IMR-90 (cell line): ENCODE measurements at regions not wholly inside any gene's neighbourhood (a gene's known extent, or its start where the extent isn't known, plus 50 kb on each side); places are given as distances from the start of the nearest gene placed in this dataset.

Source experiments
- ATAC-seq: fragments of 200-7000 bp; cut with Tn5 transposase; 2 replicates; pipeline ENCODE4 v1.9.1; 2020; ENCODE audit warnings: low read depth, mild to moderate bottlenecking, moderate library complexity
- BruUV-seq: library from RNA; stranded (reverse); fragments of 400-500 nt; replicated peaks from 2 replicates; lab custom pipeline; 2021; lab: Mats Ljungman, UMichigan
- CTCF ChIA-PET: fragments of 300-600 bp; formaldehyde crosslinking; extraction: SDS; loops from one replicate; lab custom pipeline; 2021; ENCODE audit warnings: antibody characterized with exemption; lab: Yijun Ruan, JAX
- POLR2A ChIA-PET: fragments of 300-600 bp; sonication (Branson Sonifier 250); formaldehyde crosslinking; loops from one replicate; lab custom pipeline; 2022; ENCODE audit warnings: antibody characterized with exemption; ENCODE audit not compliant: unreplicated experiment; lab: Charles Lee
- DNase-seq: peaks from one replicate; pipeline ENCODE4 v3.0.0; 2013
- H2AFZ ChIP-seq: replicated peaks from 2 replicates; pipeline ENCODE3; 2013; ENCODE audit warnings: low read length, mild to moderate bottlenecking; ENCODE audit not compliant: poor library complexity
- H2AK5ac ChIP-seq: 2 replicates; pipeline ENCODE4 v1.6.1; 2013; ENCODE audit warnings: low read depth, low read length, inconsistent platforms
- H2AK9ac ChIP-seq: replicated peaks from 2 replicates; pipeline ENCODE3; 2013; ENCODE audit warnings: mild to moderate bottlenecking, low read depth, low read length, moderate library complexity; ENCODE audit not compliant: poor library complexity
- H2BK120ac ChIP-seq: 2 replicates; pipeline ENCODE4 v1.6.1; 2013; ENCODE audit warnings: low read depth, low read length, inconsistent platforms
- H2BK15ac ChIP-seq: 3 replicates; pipeline ENCODE4 v1.6.1; 2013; ENCODE audit warnings: low read depth, low read length, inconsistent platforms
- H2BK20ac ChIP-seq: 2 replicates; pipeline ENCODE4 v1.6.1; 2013; ENCODE audit warnings: low read depth, mild to moderate bottlenecking, inconsistent platforms, low read length, moderate library complexity
- H2BK5ac ChIP-seq: 2 replicates; pipeline ENCODE4 v1.6.1; 2013; ENCODE audit warnings: mild to moderate bottlenecking, low read depth, low read length, inconsistent platforms; ENCODE audit not compliant: poor library complexity, severe bottlenecking
- H3K14ac ChIP-seq: replicated peaks from 2 replicates; pipeline ENCODE4 v1.6.1; 2013; ENCODE audit warnings: low read depth, low read length, inconsistent platforms
- H3K18ac ChIP-seq: 2 replicates; pipeline ENCODE4 v1.6.1; 2013; ENCODE audit warnings: low read depth, low read length, control low read depth
- H3K23ac ChIP-seq: 2 replicates; pipeline ENCODE4 v1.6.1; 2013; ENCODE audit warnings: low read depth, low read length, inconsistent platforms
- H3K27ac ChIP-seq: 2 replicates; pipeline ENCODE4 v1.5.1; 2013; ENCODE audit warnings: mild to moderate bottlenecking, control low read depth, low read length; ENCODE audit not compliant: insufficient read depth
- H3K27me3 ChIP-seq: 2 replicates; pipeline ENCODE4 v1.6.1; 2013; ENCODE audit warnings: low read length; ENCODE audit not compliant: control insufficient read depth, insufficient read depth
- H3K36me3 ChIP-seq: 2 replicates; pipeline ENCODE4 v1.6.1; 2013; ENCODE audit warnings: low read length, mixed read lengths; ENCODE audit not compliant: control insufficient read depth, insufficient read depth
- H3K4ac ChIP-seq: 2 replicates; pipeline ENCODE4 v1.6.1; 2013; ENCODE audit warnings: low read depth, low read length, inconsistent platforms
- H3K4me1 ChIP-seq: 2 replicates; pipeline ENCODE4 v1.6.1; 2013; ENCODE audit warnings: low read length, mixed read lengths; ENCODE audit not compliant: control insufficient read depth, insufficient read depth
- H3K4me2 ChIP-seq: 2 replicates; pipeline ENCODE4 v1.6.1; 2013; ENCODE audit warnings: low read depth, mild to moderate bottlenecking, control low read depth, low read length, moderate library complexity
- H3K4me3 ChIP-seq: 2 replicates; pipeline ENCODE4 v1.5.1; 2013; ENCODE audit warnings: low read depth, mild to moderate bottlenecking, control low read depth, low read length, moderate library complexity; ENCODE audit not compliant: insufficient read depth
- H3K56ac ChIP-seq: 2 replicates; pipeline ENCODE4 v1.6.1; 2013; ENCODE audit warnings: low read length, inconsistent platforms; ENCODE audit not compliant: insufficient read depth; ENCODE audit errors: extremely low read depth
- H3K79me1 ChIP-seq, 2 experiments: 2 replicates each; pipeline ENCODE4 v1.6.1; 2013; ENCODE audit warnings: low read length in 2 of 2, inconsistent platforms in 1 of 2, low read depth in 1 of 2
- H3K9ac ChIP-seq: 2 replicates; pipeline ENCODE4 v1.6.1; 2013; ENCODE audit warnings: low read depth, low read length, control low read depth
- H3K9me1 ChIP-seq: 2 replicates; pipeline ENCODE4 v1.6.1; 2013; ENCODE audit warnings: low read length, inconsistent platforms; ENCODE audit not compliant: insufficient read depth
- H3K9me3 ChIP-seq: 2 replicates; pipeline ENCODE4 v1.6.1; 2013; ENCODE audit warnings: low read length; ENCODE audit not compliant: control insufficient read depth, insufficient read depth
- H4K20me1 ChIP-seq: 2 replicates; pipeline ENCODE4 v1.6.1; 2013; ENCODE audit warnings: low read length, inconsistent platforms; ENCODE audit not compliant: insufficient read depth
- H4K5ac ChIP-seq: 2 replicates; pipeline ENCODE4 v1.6.1; 2013; ENCODE audit warnings: mild to moderate bottlenecking, low read depth, low read length, control low read depth
- H4K8ac ChIP-seq, 2 experiments: 2 replicates each; pipeline ENCODE4 v1.6.1; 2013; ENCODE audit warnings: low read depth in 2 of 2, low read length in 2 of 2, control low read depth in 1 of 2, inconsistent platforms in 1 of 2
- H4K91ac ChIP-seq: 2 replicates; pipeline ENCODE4 v1.6.1; 2013; ENCODE audit warnings: low read depth, low read length, inconsistent platforms; ENCODE audit not compliant: insufficient read depth
- BHLHE40 ChIP-seq: fragments of 150-350 bp; IDR thresholded peaks from 2 replicates; pipeline ENCODE4 v1.6.1; 2016; ENCODE audit warnings: mild to moderate bottlenecking, low read depth, low read length
- CEBPB ChIP-seq: IDR thresholded peaks from 2 replicates; pipeline ENCODE4 v1.6.1; 2012; ENCODE audit warnings: low read depth, low read length, improper control_type of control experiment
- CHD1 ChIP-seq: IDR thresholded peaks from 2 replicates; pipeline ENCODE4 v1.6.1; 2012; ENCODE audit warnings: low read depth, low read length, improper control_type of control experiment
- CTCF ChIP-seq: conservative IDR thresholded peaks from 2 replicates; pipeline ENCODE4 v1.5.1; 2012; ENCODE audit warnings: mild to moderate bottlenecking, low read depth, low read length, improper control_type of control experiment
- ELK1 ChIP-seq: fragments of 150-350 bp; IDR thresholded peaks from 2 replicates; pipeline ENCODE4 v1.6.1; 2016; ENCODE audit warnings: low read depth, mild to moderate bottlenecking, low read length, moderate library complexity, borderline replicate concordance
- FOS ChIP-seq: fragments of 150-350 bp; IDR thresholded peaks from 2 replicates; pipeline ENCODE4 v1.6.1; 2016; ENCODE audit warnings: low read depth, low read length
- MAFK ChIP-seq: IDR thresholded peaks from 2 replicates; pipeline ENCODE4 v1.6.1; 2012; ENCODE audit warnings: low read depth, low read length, improper control_type of control experiment
- MAZ ChIP-seq: IDR thresholded peaks from 2 replicates; pipeline ENCODE4 v1.6.1; 2012; ENCODE audit warnings: low read depth, mild to moderate bottlenecking, low read length, improper control_type of control experiment, moderate library complexity, borderline replicate concordance
- MXI1 ChIP-seq: IDR thresholded peaks from 2 replicates; pipeline ENCODE4 v1.6.1; 2012; ENCODE audit warnings: low read depth, mild to moderate bottlenecking, low read length, moderate library complexity, borderline replicate concordance
- NFE2L2 ChIP-seq: fragments of 150-350 bp; IDR thresholded peaks from 2 replicates; pipeline ENCODE4 v1.6.1; 2016; ENCODE audit warnings: low read depth, mild to moderate bottlenecking, low read length
- POLR2A ChIP-seq: IDR thresholded peaks from 2 replicates; pipeline ENCODE4 v1.6.1; 2012; ENCODE audit warnings: mild to moderate bottlenecking, low read depth, low read length
- RAD21 ChIP-seq: IDR thresholded peaks from 2 replicates; pipeline ENCODE4 v1.6.1; 2012; ENCODE audit warnings: low read length, improper control_type of control experiment
- RCOR1 ChIP-seq: IDR thresholded peaks from 2 replicates; pipeline ENCODE4 v1.6.1; 2012; ENCODE audit warnings: mild to moderate bottlenecking, low read length, improper control_type of control experiment; ENCODE audit not compliant: insufficient replicate concordance
- RFX5 ChIP-seq: IDR thresholded peaks from 2 replicates; pipeline ENCODE4 v1.8.0; 2012; ENCODE audit warnings: low read depth, mild to moderate bottlenecking, low read length, moderate library complexity
- SMC3 ChIP-seq: fragments of 150-350 bp; IDR thresholded peaks from 2 replicates; pipeline ENCODE4 v1.6.1; 2016; ENCODE audit warnings: low read depth, mild to moderate bottlenecking, antibody characterized with exemption, low read length, moderate library complexity
- USF2 ChIP-seq: fragments of 150-350 bp; IDR thresholded peaks from 2 replicates; pipeline ENCODE4 v1.6.1; 2017; ENCODE audit warnings: mild to moderate bottlenecking, antibody characterized with exemption, low read length, low read depth
- WGBS, 2 experiments: methylation state at CpG; one replicate each; pipeline versions ENCODE4 v1.1.5 to v1.1.7; 2013; ENCODE audit warnings: missing lambda C conversion rate in 2 of 2; ENCODE audit not compliant: insufficient read length in 1 of 2; ENCODE audit errors: extremely low coverage in 2 of 2; 5-methylcytosine and 5-hydroxymethylcytosine counted together
- dilution Hi-C: fragments of 300-500 bp; cut with HindIII; formaldehyde crosslinking; loops from one replicate; pipeline ENCODE4 v1.14.3; 2018; ENCODE audit warnings: low sequenced_read_pairs; ENCODE audit not compliant: unreplicated experiment
- in situ Hi-C: fragments of 300-500 bp; cut with MboI; formaldehyde crosslinking; loops from 3 replicates; pipeline ENCODE4 v1.14.3; 2019; ENCODE audit warnings: low sequenced_read_pairs, inconsistent platforms, mixed read lengths
- intact Hi-C: fragments of 100-400 bp; cut with micrococcal nuclease; formaldehyde crosslinking; loops from 2 replicates; pipeline ENCODE4 v1.10.0; 2022

GRCh38 chr18:39389800-39390379 is 1824.3 kb upstream of the CELF4 start:
- H3K79me1 ChIP-seq, result no peaks in the 10 kb centered on the region
- H3K14ac ChIP-seq, result no peak overlapping the region
- CTCF ChIA-PET, result no interaction called here
- H3K9me1 ChIP-seq, result no peaks in the 10 kb centered on the region
- H3K27me3 ChIP-seq, result no peaks in the 10 kb centered on the region
- no peaks in the 10 kb centered on the region for H4K20me1 ChIP-seq
- TF ChIP-seq USF2, result no peak
- no peak for TF ChIP-seq SMC3
- TF ChIP-seq RFX5, result no peak
- no peak for TF ChIP-seq CTCF
- TF ChIP-seq RAD21, result no peak
- TF ChIP-seq ELK1, result no peak
- TF ChIP-seq MAFK, result no peak
- no peak for TF ChIP-seq MAZ
- TF ChIP-seq POLR2A, result no peak
- no peak for TF ChIP-seq MXI1
- TF ChIP-seq NFE2L2, result no peak
- TF ChIP-seq CHD1, result no peak
- TF ChIP-seq RCOR1, result no peak
- no peak for TF ChIP-seq CEBPB
- TF ChIP-seq FOS, result no peak
- no peak for TF ChIP-seq BHLHE40
- H2BK20ac ChIP-seq, result no peak overlapping the region
- WGBS, 2 experiments, result no CpG with 5 or more reads among the region's 6 CpGs
- H3K27ac ChIP-seq, result no peak overlapping the region
- H2BK5ac ChIP-seq, result no peak overlapping the region
- no peak overlapping the region for H3K18ac ChIP-seq
- dilution Hi-C loops (no loop called here), in situ Hi-C loops (no loop called here), intact Hi-C loops (no loop called here)
- H4K91ac ChIP-seq, result no peak overlapping the region
- H2AK5ac ChIP-seq, result no peak overlapping the region
- H2AFZ ChIP-seq, result no peak overlapping the region
- no peak overlapping the region for H2AK9ac ChIP-seq
- H3K4ac ChIP-seq, result no peak overlapping the region
- H3K9ac ChIP-seq, result no peak overlapping the region
- no peak overlapping the region for H4K8ac ChIP-seq
- no peaks in the 10 kb centered on the region for H3K4me1 ChIP-seq
- ATAC-seq (no peak), DNase-seq (no peak)
- no peaks in the 10 kb centered on the region for H3K36me3 ChIP-seq
- peaks cover 4% of the 10 kb centered on the region for H3K9me3 ChIP-seq
- no peak overlapping the region for H2BK120ac ChIP-seq
- H3K56ac ChIP-seq, result no peak overlapping the region
- H3K4me3 ChIP-seq, result no peak overlapping the region
- POLR2A ChIA-PET, result no interaction called here
- no peak overlapping the region for H3K23ac ChIP-seq
- BruUV-seq, result no TSS peak
- H3K4me2 ChIP-seq, result no peak overlapping the region
- no peak overlapping the region for H4K5ac ChIP-seq
- H2BK15ac ChIP-seq, result no peak overlapping the region
